ENCODE measurements at regions not wholly inside any gene's neighbourhood (a gene's known extent, or its start where the extent isn't known, plus 50 kb on each side); places are given as distances from the start of the nearest gene placed in this dataset.

GRCh38 chr6:28768187-28768913 is 155.4 kb downstream of the TRIM27 start:
- no peaks in the 10 kb centered on the region for H3K9me2 ChIP-seq (ENCODE audit: insufficient read depth)
- no peak for TF ChIP-seq EZH2phosphoT487 (IDR thresholded peaks at IDR 0.05; ENCODE audit: insufficient read depth, low read depth)
- no peak for TF ChIP-seq EZH2 (IDR thresholded peaks at IDR 0.05; ENCODE audit: insufficient read depth, poor library complexity, severe bottlenecking)

GRCh38 chr6:28769626-28770402 is 154.0 kb downstream of the TRIM27 start:
- WGBS, 2 experiments (ENCODE audit: low coverage in 1 of 2, low lambda C conversion rate in 2 of 2, missing lambda C conversion rate in 2 of 2) = 11 to 12% methylated on average over 20 of the region's 20 CpGs
- no peak overlapping the region for H3K27ac ChIP-seq
- TF ChIP-seq EZH2 (IDR thresholded peaks at IDR 0.05; ENCODE audit: insufficient read depth, poor library complexity, severe bottlenecking) (no peak), EZH2phosphoT487 (IDR thresholded peaks at IDR 0.05; ENCODE audit: insufficient read depth, low read depth) (no peak)
- no peak overlapping the region for H3K4me3 ChIP-seq
- no peaks in the 10 kb centered on the region for H3K4me1 ChIP-seq (ENCODE audit: insufficient read depth)
- no peak overlapping the region for H3K9ac ChIP-seq
- no peaks in the 10 kb centered on the region for H3F3A ChIP-seq (ENCODE audit: insufficient read depth)
- H3K9me2 ChIP-seq (ENCODE audit: insufficient read depth) = no peaks in the 10 kb centered on the region
- no peaks in the 10 kb centered on the region for H3K79me2 ChIP-seq (ENCODE audit: insufficient read depth)
- H3K27me3 ChIP-seq (replicated peaks; ENCODE audit: insufficient read depth) = peaks cover 96% of the 10 kb centered on the region
- no peak overlapping the region for H2AFZ ChIP-seq
- in situ Hi-C loops (cut with MboI) = no loop called here
- H4K20me1 ChIP-seq (ENCODE audit: insufficient read depth) = no peaks in the 10 kb centered on the region
- peak; percentile 81 for DNase-seq
- H3K9me3 ChIP-seq (ENCODE audit: low read depth) = no peaks in the 10 kb centered on the region
- no peak overlapping the region for H3K4me2 ChIP-seq (ENCODE audit: unreplicated experiment)
- no peaks in the 10 kb centered on the region for H3K36me3 ChIP-seq (ENCODE audit: low read depth)

More at GRCh38 chr6:28768187-28768913, 155.4 kb downstream of the TRIM27 start:
- Histone ChIP-seq H3K79me2 (ENCODE audit: insufficient read depth) (no peaks in the 10 kb centered on the region), H3K9me3 (ENCODE audit: low read depth) (no peaks in the 10 kb centered on the region), H3K27ac (no peak overlapping the region), H3F3A (ENCODE audit: insufficient read depth) (no peaks in the 10 kb centered on the region), H3K9ac (no peak overlapping the region), H3K36me3 (ENCODE audit: low read depth) (no peaks in the 10 kb centered on the region), H3K4me2 (ENCODE audit: unreplicated experiment) (no peak overlapping the region), H3K4me1 (ENCODE audit: insufficient read depth) (no peaks in the 10 kb centered on the region), H2AFZ (no peak overlapping the region), H4K20me1 (ENCODE audit: insufficient read depth) (no peaks in the 10 kb centered on the region), H3K27me3 (replicated peaks; ENCODE audit: insufficient read depth) (peaks cover 95% of the 10 kb centered on the region), H3K4me3 (no peak overlapping the region)
- 3 to 4% methylated on average over 12 of the region's 12 CpGs for WGBS, 2 experiments (ENCODE audit: low coverage in 1 of 2, low lambda C conversion rate in 2 of 2, missing lambda C conversion rate in 2 of 2)
- in situ Hi-C loops (cut with MboI) = no loop called here
- DNase-seq = no peak

GRCh38 chr6:28770732-28771131 is 153.1 kb downstream of the TRIM27 start:
- no peak overlapping the region for H3K4me2 ChIP-seq (ENCODE audit: unreplicated experiment)
- in situ Hi-C loops (cut with MboI) = no loop called here
- no peak overlapping the region for H3K27ac ChIP-seq
- no peaks in the 10 kb centered on the region for H3K4me1 ChIP-seq (ENCODE audit: insufficient read depth)
- 27 to 29% methylated on average over 14 of the region's 14 CpGs for WGBS, 2 experiments (ENCODE audit: low coverage in 1 of 2, low lambda C conversion rate in 2 of 2, missing lambda C conversion rate in 2 of 2)
- no peak overlapping the region for H3K9ac ChIP-seq
- DNase-seq = no peak
- H3K9me2 ChIP-seq (ENCODE audit: insufficient read depth) = no peaks in the 10 kb centered on the region
- H3K79me2 ChIP-seq (ENCODE audit: insufficient read depth) = no peaks in the 10 kb centered on the region
- H3F3A ChIP-seq (ENCODE audit: insufficient read depth) = no peaks in the 10 kb centered on the region
- H3K9me3 ChIP-seq (ENCODE audit: low read depth) = no peaks in the 10 kb centered on the region
- TF ChIP-seq EZH2 (IDR thresholded peaks at IDR 0.05; ENCODE audit: insufficient read depth, poor library complexity, severe bottlenecking) (no peak), EZH2phosphoT487 (IDR thresholded peaks at IDR 0.05; ENCODE audit: insufficient read depth, low read depth) (no peak)
- no peak overlapping the region for H2AFZ ChIP-seq
- H3K4me3 ChIP-seq = no peak overlapping the region
- H3K36me3 ChIP-seq (ENCODE audit: low read depth) = no peaks in the 10 kb centered on the region
- no peaks in the 10 kb centered on the region for H4K20me1 ChIP-seq (ENCODE audit: insufficient read depth)
- H3K27me3 ChIP-seq (replicated peaks; ENCODE audit: insufficient read depth) = peaks cover 96% of the 10 kb centered on the region

- Histone ChIP-seq H3K9me3 (ENCODE audit: low read depth) (no peaks in the 10 kb centered on the region), H3K4me3 (no peak overlapping the region), H3K79me2 (ENCODE audit: insufficient read depth) (no peaks in the 10 kb centered on the region), H3K27me3 (replicated peaks; ENCODE audit: insufficient read depth) (peaks cover 96% of the 10 kb centered on the region), H3K4me2 (ENCODE audit: unreplicated experiment) (no peak overlapping the region), H3K36me3 (ENCODE audit: low read depth) (no peaks in the 10 kb centered on the region), H3K9ac (no peak overlapping the region), H3K4me1 (ENCODE audit: insufficient read depth) (no peaks in the 10 kb centered on the region), H4K20me1 (ENCODE audit: insufficient read depth) (no peaks in the 10 kb centered on the region), H2AFZ (no peak overlapping the region), H3K27ac (no peak overlapping the region), H3F3A (ENCODE audit: insufficient read depth) (no peaks in the 10 kb centered on the region), H3K9me2 (ENCODE audit: insufficient read depth) (no peaks in the 10 kb centered on the region)
- in situ Hi-C loops (cut with MboI) = no loop called here
- TF ChIP-seq EZH2phosphoT487 (IDR thresholded peaks at IDR 0.05; ENCODE audit: insufficient read depth, low read depth) (no peak), EZH2 (IDR thresholded peaks at IDR 0.05; ENCODE audit: insufficient read depth, poor library complexity, severe bottlenecking) (no peak)
- WGBS, 2 experiments (ENCODE audit: low coverage in 1 of 2, low lambda C conversion rate in 2 of 2, missing lambda C conversion rate in 2 of 2) = 9 to 16% methylated on average over 19 of the region's 19 CpGs
- no peak for DNase-seq
Measured at GRCh38 chr6:28771401-28772267, 152.2 kb downstream of the TRIM27 start.

All from GM23248 (cell line).